Ishikawa (cell line): ENCODE measurements at regions not wholly inside any gene's neighbourhood (a gene's known extent, or its start where the extent isn't known, plus 50 kb on each side); places are given as distances from the start of the nearest gene placed in this dataset.

Source experiments
- CEBPB ChIP-seq: IDR thresholded peaks from 2 replicates; pipeline ENCODE4 v1.6.1; 2012
- CREB1 ChIP-seq: IDR thresholded peaks from 2 replicates; pipeline ENCODE4 v1.6.1; 2012; ENCODE audit warnings: low read depth
- EGR1 ChIP-seq: IDR thresholded peaks from 2 replicates; pipeline ENCODE4 v1.6.1; 2012
- EP300 ChIP-seq: IDR thresholded peaks from 2 replicates; pipeline ENCODE4 v1.6.1; 2012; ENCODE audit warnings: borderline replicate concordance
- FOXM1 ChIP-seq: IDR thresholded peaks from 2 replicates; pipeline ENCODE4 v1.6.1; 2012; ENCODE audit warnings: low read depth, borderline replicate concordance
- MAX ChIP-seq: IDR thresholded peaks from 2 replicates; pipeline ENCODE4 v1.6.1; 2012
- NFIC ChIP-seq: IDR thresholded peaks from 2 replicates; pipeline ENCODE4 v1.6.1; 2012
- RAD21 ChIP-seq: IDR thresholded peaks from 2 replicates; pipeline ENCODE4 v1.6.1; 2012; ENCODE audit warnings: low read depth
- REST ChIP-seq: IDR thresholded peaks from 2 replicates; pipeline ENCODE4 v1.6.1; 2012; ENCODE audit warnings: low read depth, mild to moderate bottlenecking
- TAF1 ChIP-seq: IDR thresholded peaks from 2 replicates; pipeline ENCODE4 v1.6.1; 2012; ENCODE audit warnings: low read depth, mild to moderate bottlenecking
- TCF12 ChIP-seq: IDR thresholded peaks from 2 replicates; pipeline ENCODE4 v1.6.1; 2012; ENCODE audit warnings: low read depth
- TEAD4 ChIP-seq: IDR thresholded peaks from 2 replicates; pipeline ENCODE4 v1.6.1; 2012
- USF1 ChIP-seq: IDR thresholded peaks from 2 replicates; pipeline ENCODE4 v1.6.1; 2012
- YY1 ChIP-seq: IDR thresholded peaks from 2 replicates; pipeline ENCODE4 v1.6.1; 2012; ENCODE audit warnings: low read depth
- ZBTB7A ChIP-seq: IDR thresholded peaks from 2 replicates; pipeline ENCODE4 v1.6.1; 2012; ENCODE audit warnings: low read depth

GRCh38 chr21:34272321-34272720 is 91.5 kb upstream of the KCNE2 start:
- TF ChIP-seq TEAD4 = no peak
- no peak for TF ChIP-seq FOXM1
- TF ChIP-seq EGR1 = no peak
- no peak for TF ChIP-seq REST
- TF ChIP-seq RAD21 = no peak
- TF ChIP-seq EP300 = no peak
- TF ChIP-seq TCF12 = no peak
- no peak for TF ChIP-seq MAX
- no peak for TF ChIP-seq TAF1
- no peak for TF ChIP-seq NFIC
- no peak for TF ChIP-seq CREB1
- no peak for TF ChIP-seq YY1
- no peak for TF ChIP-seq USF1
- TF ChIP-seq CEBPB = no peak

GRCh38 chr21:34274001-34274400 is 89.8 kb upstream of the KCNE2 start:
- no peak for TF ChIP-seq REST
- no peak for TF ChIP-seq CEBPB
- TF ChIP-seq EP300 = no peak
- TF ChIP-seq USF1 = no peak
- TF ChIP-seq NFIC = no peak
- no peak for TF ChIP-seq MAX
- no peak for TF ChIP-seq TAF1
- no peak for TF ChIP-seq TEAD4
- no peak for TF ChIP-seq FOXM1
- TF ChIP-seq EGR1 = no peak

GRCh38 chr21:34276711-34277425 is 86.9 kb upstream of the KCNE2 start:
- TF ChIP-seq MAX (no peak), RAD21 (no peak), EP300 (no peak), TEAD4 (no peak), NFIC (no peak), FOXM1 (no peak), USF1 (no peak), TCF12 (no peak), YY1 (no peak), ZBTB7A (no peak), EGR1 (no peak), TAF1 (no peak), CREB1 (no peak), REST (no peak), CEBPB (no peak)

- no peak for TF ChIP-seq NFIC
- no peak for TF ChIP-seq REST
- no peak for TF ChIP-seq RAD21
- TF ChIP-seq YY1 = no peak
- no peak for TF ChIP-seq TAF1
- TF ChIP-seq TCF12 = no peak
- TF ChIP-seq FOXM1 = no peak
- no peak for TF ChIP-seq ZBTB7A
- no peak for TF ChIP-seq USF1
- no peak for TF ChIP-seq MAX
- TF ChIP-seq CREB1 = no peak
- no peak for TF ChIP-seq EGR1
- no peak for TF ChIP-seq EP300
These were observed 85.4 kb upstream of the KCNE2 start for GRCh38 chr21:34278451-34278850.
